B cell (primary cell): ENCODE measurements at regions not wholly inside any gene's neighbourhood (a gene's known extent, or its start where the extent isn't known, plus 50 kb on each side); places are given as distances from the start of the nearest gene placed in this dataset.

ENCODE experiments used
- ATAC-seq: fragments of 200-7000 bp; cut with Tn5 transposase; one replicate; pipeline ENCODE4 v1.10.0; 2021; ENCODE audit warnings: low read depth, mild to moderate bottlenecking, moderate number of reproducible peaks, moderate library complexity
- CTCF ChIA-PET: fragments of 350-600 bp; sonication (Branson Sonifier 250); formaldehyde crosslinking; loops from one replicate; lab custom pipeline; 2021; ENCODE audit warnings: antibody characterized with exemption, inconsistent platforms; lab: Charles Lee
- POLR2A ChIA-PET: fragments of 350-600 bp; sonication (Branson Sonifier 250); formaldehyde crosslinking; loops from one replicate; lab custom pipeline; 2021; ENCODE audit warnings: antibody characterized with exemption; lab: Charles Lee
- DNase-seq: peaks from one replicate; pipeline ENCODE4 v3.0.0; 2013
- H2AFZ ChIP-seq: 2 replicates; pipeline ENCODE4 v1.6.1; 2012; ENCODE audit warnings: mild to moderate bottlenecking, low read depth, low read length; ENCODE audit not compliant: insufficient read depth, poor library complexity, severe bottlenecking
- H3K27ac ChIP-seq, 2 donors: 1 replicate in 1 of 2; 2 replicates in 1 of 2; pipeline ENCODE4 v1.5.1; 2012 to 2013; ENCODE audit warnings: low read length in 2 of 2, mild to moderate bottlenecking in 2 of 2, moderate library complexity in 1 of 2
- H3K27me3 ChIP-seq, 4 experiments: fragments of 200-600 bp in 1 of 4; sonication (generic) in 1 of 4; replicated peaks in 1 of 4; 1 replicate in 2 of 4; 2 replicates in 2 of 4; pipeline versions ENCODE4 v1.6.1 to v1.7.0; 2013 to 2016; ENCODE audit warnings: low read length in 3 of 4, mild to moderate bottlenecking in 2 of 4, mixed read lengths in 1 of 4, moderate library complexity in 1 of 4; ENCODE audit not compliant: insufficient read depth in 4 of 4, control insufficient read depth in 3 of 4; ENCODE audit errors: control extremely low read depth in 1 of 4
- H3K36me3 ChIP-seq, 2 experiments: replicated peaks in 1 of 2; 1 replicate in 1 of 2; 2 replicates in 1 of 2; pipeline versions ENCODE4 v1.6.1 to v1.7.1; 2013; ENCODE audit warnings: low read length in 1 of 2; ENCODE audit not compliant: insufficient read depth in 2 of 2, control insufficient read depth in 1 of 2; ENCODE audit errors: control extremely low read depth in 1 of 2, extremely low read depth in 1 of 2
- H3K4me1 ChIP-seq, 2 donors: fragments of 200-600 bp in 1 of 2; sonication (generic) in 1 of 2; 1 replicate in 1 of 2; 2 replicates in 1 of 2; pipeline versions ENCODE4 v1.5.1 to v1.6.1; 2013 to 2017; ENCODE audit warnings: low read length in 2 of 2; ENCODE audit not compliant: control insufficient read depth in 2 of 2, insufficient read depth in 2 of 2
- H3K4me2 ChIP-seq: replicated peaks from 2 replicates; pipeline ENCODE3; 2012; ENCODE audit warnings: mild to moderate bottlenecking, low read depth, low read length; ENCODE audit not compliant: poor library complexity, severe bottlenecking
- H3K4me3 ChIP-seq, 5 experiments: fragments of 200-600 bp in 1 of 5; sonication (generic) in 1 of 5; 1 replicate in 3 of 5; 2 replicates in 2 of 5; pipeline versions ENCODE4 v1.5.1 to v1.7.0; 2011 to 2016; ENCODE audit warnings: low read length in 4 of 5, mild to moderate bottlenecking in 4 of 5, low read depth in 2 of 5, control low read depth in 1 of 5, moderate library complexity in 1 of 5; ENCODE audit not compliant: insufficient read depth in 1 of 5; ENCODE audit errors: control extremely low read depth in 1 of 5, extremely low read depth in 1 of 5
- H3K79me2 ChIP-seq: fragments of 200-600 bp; sonication (generic); one replicate; pipeline ENCODE4 v1.6.0; 2016; ENCODE audit warnings: low read length; ENCODE audit not compliant: control insufficient read depth, insufficient read depth
- H3K9ac ChIP-seq: fragments of 200-600 bp; sonication (generic); 2 replicates; pipeline ENCODE4 v1.6.1; 2017; ENCODE audit warnings: mild to moderate bottlenecking, low read length, moderate library complexity
- H3K9me3 ChIP-seq, 3 donors: one replicate each; pipeline versions ENCODE4 v1.6.1 to v1.7.1; 2013; ENCODE audit warnings: low read length in 2 of 3; ENCODE audit not compliant: control insufficient read depth in 2 of 3, insufficient read depth in 1 of 3; ENCODE audit errors: control extremely low read depth in 1 of 3
- H4K20me1 ChIP-seq: 2 replicates; pipeline ENCODE4 v1.6.0; 2012; ENCODE audit warnings: mild to moderate bottlenecking, low read length; ENCODE audit not compliant: insufficient read depth, control insufficient read depth, poor library complexity, severe bottlenecking
- H3K27ac Mint-ChIP-seq: one replicate; pipeline ENCODE4 v1.8.0; 2021; ENCODE audit warnings: mixed read lengths
- H3K27me3 Mint-ChIP-seq: one replicate; pipeline ENCODE4 v1.8.0; 2021; ENCODE audit warnings: mixed read lengths
- H3K4me1 Mint-ChIP-seq: one replicate; pipeline ENCODE4 v1.8.0; 2021; ENCODE audit warnings: mixed read lengths
- H3K4me3 Mint-ChIP-seq: one replicate; pipeline ENCODE4 v1.8.0; 2021; ENCODE audit warnings: mixed read lengths
- H3K9me3 Mint-ChIP-seq: one replicate; pipeline ENCODE4 v1.8.0; 2022; ENCODE audit warnings: mixed read lengths; ENCODE audit not compliant: insufficient read depth
- CTCF ChIP-seq: fragments of 200-600 bp; IDR thresholded peaks from one replicate; pipeline ENCODE4 v1.8.0; 2022; ENCODE audit warnings: antibody characterized with exemption, mild to moderate bottlenecking
- EZH2 ChIP-seq: IDR thresholded peaks from 2 replicates; pipeline ENCODE4 v1.6.1; 2012; ENCODE audit warnings: borderline replicate concordance, low read depth, mild to moderate bottlenecking, moderate library complexity, low read length; ENCODE audit not compliant: insufficient read depth, poor library complexity, severe bottlenecking
- WGBS: methylation state at CpG from one replicate; pipeline ENCODE4 v1.1.5; 2013; ENCODE audit warnings: missing lambda C conversion rate; ENCODE audit not compliant: insufficient coverage; 5-methylcytosine and 5-hydroxymethylcytosine counted together
- intact Hi-C: fragments of 100-400 bp; cut with micrococcal nuclease; formaldehyde crosslinking; loops from one replicate; pipeline ENCODE4 v1.10.0; 2022

- H3K9me3 Mint-ChIP-seq, result no peaks in the 10 kb centered on the region
- TF ChIP-seq CTCF (no peak), EZH2 (no peak)
- Histone ChIP-seq H3K36me3 (no peaks in the 10 kb centered on the region), H4K20me1 (no peaks in the 10 kb centered on the region), H3K9ac (no peak overlapping the region), H3K4me3 (no peak overlapping the region), H3K4me2 (no peak overlapping the region), H2AFZ (no peak overlapping the region), H3K27ac (no peak overlapping the region), H3K9me3 (no peaks in the 10 kb centered on the region), H3K79me2 (no peaks in the 10 kb centered on the region), H3K4me1 (no peaks in the 10 kb centered on the region), H3K27me3 (no peaks in the 10 kb centered on the region)
- no peak overlapping the region for H3K4me3 Mint-ChIP-seq
- no peaks in the 10 kb centered on the region for H3K4me1 Mint-ChIP-seq
- POLR2A ChIA-PET, result no interaction called here
- H3K27me3 Mint-ChIP-seq, result no peaks in the 10 kb centered on the region
- ATAC-seq, result no peak
- no peak for DNase-seq
- no peak overlapping the region for H3K27ac Mint-ChIP-seq
- CTCF ChIA-PET, result no interaction called here
- intact Hi-C loops, result no loop called here
Observed at GRCh38 chr6:126437205-126437604, 97.3 kb downstream of the CENPW start.

- ATAC-seq, result no peak
- Histone ChIP-seq H3K9ac (no peak overlapping the region), H3K4me1 (no peaks in the 10 kb centered on the region), H3K79me2 (no peaks in the 10 kb centered on the region), H4K20me1 (no peaks in the 10 kb centered on the region), H2AFZ (no peak overlapping the region), H3K27me3 (no peaks in the 10 kb centered on the region), H3K4me2 (no peak overlapping the region), H3K4me3 (no peak overlapping the region), H3K9me3 (no peaks in the 10 kb centered on the region), H3K36me3 (no peaks in the 10 kb centered on the region), H3K27ac (no peak overlapping the region)
- H3K4me1 Mint-ChIP-seq, result no peaks in the 10 kb centered on the region
- POLR2A ChIA-PET, result no interaction called here
- no peak overlapping the region for H3K27ac Mint-ChIP-seq
- no peaks in the 10 kb centered on the region for H3K9me3 Mint-ChIP-seq
- H3K27me3 Mint-ChIP-seq, result no peaks in the 10 kb centered on the region
- no peak for DNase-seq
- 100% methylated on average over 1 of the region's 1 CpG for WGBS
- intact Hi-C loops, result no loop called here
- no peak for TF ChIP-seq EZH2
- TF ChIP-seq CTCF, result no peak
- CTCF ChIA-PET, result no interaction called here
- no peak overlapping the region for H3K4me3 Mint-ChIP-seq
Observed at GRCh38 chr6:126439040-126439439, 99.1 kb downstream of the CENPW start.
